ENCODE measurements at regions not wholly inside any gene's neighbourhood (a gene's known extent, or its start where the extent isn't known, plus 50 kb on each side); places are given as distances from the start of the nearest gene placed in this dataset.
A peak's percentile ranks its signal among the peaks of the same experiment; 100 is the strongest.

- Mint-ChIP-seq H3K4me3 (no peak overlapping the region), H3K27me3 (no peaks in the 10 kb centered on the region), H3K4me1 (peaks cover 0 to 2% (median 0%) of the 10 kb centered on the region in 4 donors), H3K36me3 (no peaks in the 10 kb centered on the region), H3K27ac (no peak overlapping the region), H3K9me3 (peaks cover 0 to 10% (median 3%) of the 10 kb centered on the region in 7 donors)
- H3K27ac ChIP-seq (ENCODE audit: insufficient read depth, low read length, poor library complexity, severe bottlenecking) = no peak overlapping the region
- H3K36me3 ChIP-seq (ENCODE audit: control insufficient read depth, insufficient read depth, low read length) = no peaks in the 10 kb centered on the region
- H3K4me3 ChIP-seq (ENCODE audit: low read depth, low read length) = no peak overlapping the region
- ATAC-seq (ENCODE audit: low read depth in 2 of 2) (no peak), DNase-seq (no peak)
- H3K9me3 ChIP-seq (ENCODE audit: control insufficient read depth in 2 of 2, low read length in 2 of 2) = no peaks in the 10 kb centered on the region
- no peaks in the 10 kb centered on the region for H3K4me1 ChIP-seq (ENCODE audit: control insufficient read depth, insufficient read depth, low read length, poor library complexity, severe bottlenecking)
- no peaks in the 10 kb centered on the region for H3K27me3 ChIP-seq (ENCODE audit: control insufficient read depth, insufficient read depth, low read length)
Measured at GRCh38 chr6:18920701-18921100, 533.6 kb downstream of the RNF144B start.

- H3K4me1 ChIP-seq (ENCODE audit: control insufficient read depth, insufficient read depth, low read length, poor library complexity, severe bottlenecking) = no peaks in the 10 kb centered on the region
- no peak overlapping the region for H3K27ac ChIP-seq (ENCODE audit: insufficient read depth, low read length, poor library complexity, severe bottlenecking)
- H3K9me3 ChIP-seq (ENCODE audit: control insufficient read depth in 2 of 2, low read length in 2 of 2) = no peaks in the 10 kb centered on the region
- ATAC-seq (ENCODE audit: low read depth in 2 of 2) (no peak), DNase-seq (no peak)
- no peaks in the 10 kb centered on the region for H3K36me3 Mint-ChIP-seq
- H3K27me3 Mint-ChIP-seq = no peaks in the 10 kb centered on the region
- no peak overlapping the region for H3K4me3 Mint-ChIP-seq
- H3K36me3 ChIP-seq (ENCODE audit: control insufficient read depth, insufficient read depth, low read length) = no peaks in the 10 kb centered on the region
- no peak overlapping the region for H3K4me3 ChIP-seq (ENCODE audit: low read depth, low read length)
- peaks cover 0 to 16% (median 7%) of the 10 kb centered on the region in 7 donors for H3K9me3 Mint-ChIP-seq
- H3K27me3 ChIP-seq (ENCODE audit: control insufficient read depth, insufficient read depth, low read length) = no peaks in the 10 kb centered on the region
- no peak overlapping the region for H3K27ac Mint-ChIP-seq
- no peaks in the 10 kb centered on the region for H3K4me1 Mint-ChIP-seq
Measured at GRCh38 chr6:18931086-18931485, 543.9 kb downstream of the RNF144B start.

GRCh38 chr6:18958146-18958545 is 571.0 kb downstream of the RNF144B start:
- no peaks in the 10 kb centered on the region for H3K36me3 ChIP-seq (ENCODE audit: control insufficient read depth, insufficient read depth, low read length)
- no peaks in the 10 kb centered on the region for H3K9me3 ChIP-seq (ENCODE audit: control insufficient read depth in 2 of 2, low read length in 2 of 2)
- H3K27ac ChIP-seq (ENCODE audit: insufficient read depth, low read length, poor library complexity, severe bottlenecking) = no peak overlapping the region
- DNase-seq (no peak), ATAC-seq (ENCODE audit: low read depth in 2 of 2) (no peak)
- Mint-ChIP-seq H3K27ac (no peak overlapping the region), H3K27me3 (no peaks in the 10 kb centered on the region), H3K9me3 (peaks cover 0 to 12% (median 5%) of the 10 kb centered on the region in 7 donors), H3K4me1 (no peaks in the 10 kb centered on the region), H3K4me3 (no peak overlapping the region), H3K36me3 (no peaks in the 10 kb centered on the region)
- H3K4me3 ChIP-seq (ENCODE audit: low read depth, low read length) = no peak overlapping the region
- H3K27me3 ChIP-seq (ENCODE audit: control insufficient read depth, insufficient read depth, low read length) = no peaks in the 10 kb centered on the region
- no peaks in the 10 kb centered on the region for H3K4me1 ChIP-seq (ENCODE audit: control insufficient read depth, insufficient read depth, low read length, poor library complexity, severe bottlenecking)

- H3K27ac Mint-ChIP-seq = no peak overlapping the region
Measured at GRCh38 chr6:18961566-18961965, 574.4 kb downstream of the RNF144B start.

GRCh38 chr6:18962361-18962905 is 575.3 kb downstream of the RNF144B start:
- Histone ChIP-seq H3K27ac (ENCODE audit: insufficient read depth, low read length, poor library complexity, severe bottlenecking) (no peak overlapping the region), H3K4me3 (ENCODE audit: low read depth, low read length) (no peak overlapping the region), H3K9me3 (ENCODE audit: control insufficient read depth in 2 of 2, low read length in 2 of 2) (peaks cover 0 to 4% of the 10 kb centered on the region in 2 experiments), H3K27me3 (ENCODE audit: control insufficient read depth, insufficient read depth, low read length) (no peaks in the 10 kb centered on the region), H3K4me1 (ENCODE audit: control insufficient read depth, insufficient read depth, low read length, poor library complexity, severe bottlenecking) (no peaks in the 10 kb centered on the region), H3K36me3 (ENCODE audit: control insufficient read depth, insufficient read depth, low read length) (no peaks in the 10 kb centered on the region)
- Mint-ChIP-seq H3K4me3 (no peak overlapping the region), H3K27me3 (no peaks in the 10 kb centered on the region), H3K27ac (no peak overlapping the region), H3K9me3 (peaks cover 2 to 18% (median 12%) of the 10 kb centered on the region in 7 donors), H3K36me3 (no peaks in the 10 kb centered on the region), H3K4me1 (no peaks in the 10 kb centered on the region)
- ATAC-seq (ENCODE audit: low read depth in 2 of 2) = no peak
- no peak for DNase-seq

More at GRCh38 chr6:18961566-18961965, 574.4 kb downstream of the RNF144B start:
- Histone ChIP-seq H3K27ac (ENCODE audit: insufficient read depth, low read length, poor library complexity, severe bottlenecking) (no peak overlapping the region), H3K9me3 (ENCODE audit: control insufficient read depth in 2 of 2, low read length in 2 of 2) (peaks cover 0 to 4% of the 10 kb centered on the region in 2 experiments), H3K27me3 (ENCODE audit: control insufficient read depth, insufficient read depth, low read length) (no peaks in the 10 kb centered on the region), H3K36me3 (ENCODE audit: control insufficient read depth, insufficient read depth, low read length) (no peaks in the 10 kb centered on the region), H3K4me1 (ENCODE audit: control insufficient read depth, insufficient read depth, low read length, poor library complexity, severe bottlenecking) (no peaks in the 10 kb centered on the region), H3K4me3 (ENCODE audit: low read depth, low read length) (no peak overlapping the region)
- no peak overlapping the region for H3K4me3 Mint-ChIP-seq
- no peak for DNase-seq
- no peaks in the 10 kb centered on the region for H3K27me3 Mint-ChIP-seq
- H3K9me3 Mint-ChIP-seq = peaks cover 2 to 18% (median 12%) of the 10 kb centered on the region in 7 donors
- ATAC-seq (ENCODE audit: low read depth in 2 of 2) = no peak
- H3K4me1 Mint-ChIP-seq = no peaks in the 10 kb centered on the region
- H3K36me3 Mint-ChIP-seq = no peaks in the 10 kb centered on the region

- Histone ChIP-seq H3K9me3 (ENCODE audit: control insufficient read depth in 2 of 2, low read length in 2 of 2) (peaks cover 0 to 4% of the 10 kb centered on the region in 2 experiments), H3K27me3 (ENCODE audit: control insufficient read depth, insufficient read depth, low read length) (no peaks in the 10 kb centered on the region), H3K4me1 (ENCODE audit: control insufficient read depth, insufficient read depth, low read length, poor library complexity, severe bottlenecking) (no peaks in the 10 kb centered on the region), H3K27ac (ENCODE audit: insufficient read depth, low read length, poor library complexity, severe bottlenecking) (no peak overlapping the region), H3K36me3 (ENCODE audit: control insufficient read depth, insufficient read depth, low read length) (no peaks in the 10 kb centered on the region), H3K4me3 (ENCODE audit: low read depth, low read length) (no peak overlapping the region)
- Mint-ChIP-seq H3K4me3 (no peak overlapping the region), H3K9me3 (peaks cover 3 to 28% (median 14%) of the 10 kb centered on the region in 7 donors), H3K4me1 (no peaks in the 10 kb centered on the region), H3K27ac (no peak overlapping the region), H3K27me3 (no peaks in the 10 kb centered on the region), H3K36me3 (no peaks in the 10 kb centered on the region)
- DNase-seq (no peak), ATAC-seq (ENCODE audit: low read depth in 2 of 2) (no peak)
Measured at GRCh38 chr6:18963439-18963838, 576.3 kb downstream of the RNF144B start.

GRCh38 chr6:18973251-18973650 is 586.1 kb downstream of the RNF144B start:
- H3K27me3 ChIP-seq (ENCODE audit: control insufficient read depth, insufficient read depth, low read length) = no peaks in the 10 kb centered on the region
- Mint-ChIP-seq H3K9me3 (peaks cover 0 to 7% (median 3%) of the 10 kb centered on the region in 7 donors), H3K36me3 (no peaks in the 10 kb centered on the region), H3K4me1 (no peaks in the 10 kb centered on the region), H3K27me3 (no peaks in the 10 kb centered on the region), H3K4me3 (no peak overlapping the region), H3K27ac (no peak overlapping the region)
- no peaks in the 10 kb centered on the region for H3K36me3 ChIP-seq (ENCODE audit: control insufficient read depth, insufficient read depth, low read length)
- ATAC-seq (ENCODE audit: low read depth in 2 of 2) (no peak), DNase-seq (no peak)
- no peaks in the 10 kb centered on the region for H3K4me1 ChIP-seq (ENCODE audit: control insufficient read depth, insufficient read depth, low read length, poor library complexity, severe bottlenecking)
- H3K4me3 ChIP-seq (ENCODE audit: low read depth, low read length) = no peak overlapping the region
- no peaks in the 10 kb centered on the region for H3K9me3 ChIP-seq (ENCODE audit: control insufficient read depth in 2 of 2, low read length in 2 of 2)
- H3K27ac ChIP-seq (ENCODE audit: insufficient read depth, low read length, poor library complexity, severe bottlenecking) = no peak overlapping the region

GRCh38 chr6:18976091-18976490 is 588.9 kb downstream of the RNF144B start:
- Histone ChIP-seq H3K9me3 (ENCODE audit: control insufficient read depth in 2 of 2, low read length in 2 of 2) (no peaks in the 10 kb centered on the region), H3K4me1 (ENCODE audit: control insufficient read depth, insufficient read depth, low read length, poor library complexity, severe bottlenecking) (no peaks in the 10 kb centered on the region), H3K4me3 (ENCODE audit: low read depth, low read length) (no peak overlapping the region), H3K27ac (ENCODE audit: insufficient read depth, low read length, poor library complexity, severe bottlenecking) (no peak overlapping the region), H3K36me3 (ENCODE audit: control insufficient read depth, insufficient read depth, low read length) (no peaks in the 10 kb centered on the region), H3K27me3 (ENCODE audit: control insufficient read depth, insufficient read depth, low read length) (no peaks in the 10 kb centered on the region)
- no peaks in the 10 kb centered on the region for H3K27me3 Mint-ChIP-seq
- DNase-seq (no peak), ATAC-seq (ENCODE audit: low read depth in 2 of 2) (no peak)
- H3K27ac Mint-ChIP-seq = peak overlapping the region in 1 of 3 donors; percentile 72
- H3K4me3 Mint-ChIP-seq = peak overlapping the region in 1 of 4 donors; percentile 69
- H3K9me3 Mint-ChIP-seq = peaks cover 0 to 4% (median 1%) of the 10 kb centered on the region in 7 donors
- H3K4me1 Mint-ChIP-seq = no peaks in the 10 kb centered on the region
- no peaks in the 10 kb centered on the region for H3K36me3 Mint-ChIP-seq

All from CD4-positive, CD25-positive, alpha-beta regulatory T cell (primary cell).